Bronchial epithelial cell (primary cell): ENCODE measurements at regions not wholly inside any gene's neighbourhood (a gene's known extent, or its start where the extent isn't known, plus 50 kb on each side); places are given as distances from the start of the nearest gene placed in this dataset.
"Not testable (repeated sequence)": the region's sequence is repeated elsewhere in the genome, so short reads cannot be mapped to it uniquely, and the experiment has no call there.

ENCODE experiments used
- DNase-seq: peaks from one replicate; pipeline ENCODE4 v3.0.0-alpha.2; 2010; ENCODE audit warnings: low read depth
- FAIRE-seq: peaks from 2 replicates; lab custom pipeline; 2011; peaks lifted over from hg19 to GRCh38; lab: Jason Lieb, UNC
- H3K27me3 ChIP-seq: 2 replicates; pipeline ENCODE4 v1.5.1; 2011; ENCODE audit warnings: low read length; ENCODE audit not compliant: control insufficient read depth, insufficient read depth
- H3K36me3 ChIP-seq: 2 replicates; pipeline ENCODE4 v1.5.1; 2011; ENCODE audit warnings: low read length; ENCODE audit not compliant: control insufficient read depth, insufficient read depth
- H3K4me3 ChIP-seq: 2 replicates; pipeline ENCODE4 v1.5.1; 2011; ENCODE audit warnings: mild to moderate bottlenecking, low read depth, low read length, control low read depth
- CTCF ChIP-seq: IDR thresholded peaks from 2 replicates; pipeline ENCODE4 v1.5.1; 2011; ENCODE audit warnings: mild to moderate bottlenecking, moderate library complexity, low read length, control low read depth, inconsistent platforms; ENCODE audit not compliant: insufficient read depth, severe bottlenecking

- no peaks in the 10 kb centered on the region for H3K36me3 ChIP-seq
- TF ChIP-seq CTCF, result no peak
- H3K4me3 ChIP-seq, result no peak overlapping the region
- DNase-seq (no peak), FAIRE-seq (no peak)
- H3K27me3 ChIP-seq, result no peaks in the 10 kb centered on the region
These were observed 74.5 kb upstream of the PCDH8 start for GRCh38 chr13:52922961-52923360.

- Histone ChIP-seq H3K4me3 (no peak overlapping the region), H3K36me3 (no peaks in the 10 kb centered on the region), H3K27me3 (no peaks in the 10 kb centered on the region)
- TF ChIP-seq CTCF, result no peak
- no peak for DNase-seq
- FAIRE-seq, result no peak
These were observed 72.8 kb upstream of the PCDH8 start for GRCh38 chr13:52921194-52921593.

- TF ChIP-seq CTCF, result no peak
- Histone ChIP-seq H3K27me3 (no peaks in the 10 kb centered on the region), H3K4me3 (no peak overlapping the region), H3K36me3 (no peaks in the 10 kb centered on the region)
- FAIRE-seq (no peak), DNase-seq (no peak)
These were observed 68.1 kb upstream of the PCDH8 start for GRCh38 chr13:52916486-52916990.

GRCh38 chr13:52911340-52911739 is 62.9 kb upstream of the PCDH8 start:
- Histone ChIP-seq H3K36me3 (no peaks in the 10 kb centered on the region), H3K4me3 (no peak overlapping the region), H3K27me3 (no peaks in the 10 kb centered on the region)
- FAIRE-seq (no peak), DNase-seq (no peak)
- no peak for TF ChIP-seq CTCF

GRCh38 chr13:52910318-52910717 is 61.9 kb upstream of the PCDH8 start:
- DNase-seq, FAIRE-seq, H3K27me3 ChIP-seq, H3K4me3 ChIP-seq, H3K36me3 ChIP-seq: not testable (repeated sequence)

- FAIRE-seq (no peak), DNase-seq (no peak)
- Histone ChIP-seq H3K27me3 (no peaks in the 10 kb centered on the region), H3K4me3 (no peak overlapping the region), H3K36me3 (no peaks in the 10 kb centered on the region)
- TF ChIP-seq CTCF, result no peak
These were observed 57.9 kb upstream of the PCDH8 start for GRCh38 chr13:52906122-52906903.
